ENCODE measurements at regions not wholly inside any gene's neighbourhood (a gene's known extent, or its start where the extent isn't known, plus 50 kb on each side); places are given as distances from the start of the nearest gene placed in this dataset.

DNA sequence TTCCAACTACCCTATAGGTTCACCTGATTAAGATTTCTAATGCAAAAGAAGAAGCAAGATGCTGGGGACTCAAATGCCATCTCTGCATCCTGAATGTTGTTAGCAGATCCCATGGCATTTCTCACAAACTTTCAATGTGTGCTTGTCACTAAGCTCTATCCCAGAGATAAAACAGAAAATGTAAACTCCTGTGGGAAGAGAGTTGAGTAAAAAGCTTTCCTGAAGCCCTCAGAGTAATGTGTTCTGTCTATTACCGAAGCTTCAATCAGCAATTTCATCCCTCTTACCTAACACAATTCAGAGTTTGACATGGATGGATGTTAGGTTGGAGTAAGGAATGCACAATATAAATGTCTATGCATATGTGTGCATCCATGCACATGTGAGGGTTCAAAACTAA, 829.9 kb upstream of the PRMT6 start:
- no peak for DNase-seq
- Histone ChIP-seq H3K27ac (no peak overlapping the region), H3K9me3 (no peaks in the 10 kb centered on the region), H3K4me1 (no peaks in the 10 kb centered on the region), H3K27me3 (no peaks in the 10 kb centered on the region), H3K4me3 (no peak overlapping the region), H3K36me3 (ENCODE audit: low read depth, missing control alignments) (no peaks in the 10 kb centered on the region)
- 82 to 89% methylated on average over 1 of the region's 1 CpG for WGBS, 2 donors
- intact Hi-C loops (cut with DNase I; ENCODE audit: low total_unique reads): no loop called here
- no peak for TF ChIP-seq POLR2A (IDR thresholded peaks at IDR 0.05)
- TF ChIP-seq, protein P1, sequence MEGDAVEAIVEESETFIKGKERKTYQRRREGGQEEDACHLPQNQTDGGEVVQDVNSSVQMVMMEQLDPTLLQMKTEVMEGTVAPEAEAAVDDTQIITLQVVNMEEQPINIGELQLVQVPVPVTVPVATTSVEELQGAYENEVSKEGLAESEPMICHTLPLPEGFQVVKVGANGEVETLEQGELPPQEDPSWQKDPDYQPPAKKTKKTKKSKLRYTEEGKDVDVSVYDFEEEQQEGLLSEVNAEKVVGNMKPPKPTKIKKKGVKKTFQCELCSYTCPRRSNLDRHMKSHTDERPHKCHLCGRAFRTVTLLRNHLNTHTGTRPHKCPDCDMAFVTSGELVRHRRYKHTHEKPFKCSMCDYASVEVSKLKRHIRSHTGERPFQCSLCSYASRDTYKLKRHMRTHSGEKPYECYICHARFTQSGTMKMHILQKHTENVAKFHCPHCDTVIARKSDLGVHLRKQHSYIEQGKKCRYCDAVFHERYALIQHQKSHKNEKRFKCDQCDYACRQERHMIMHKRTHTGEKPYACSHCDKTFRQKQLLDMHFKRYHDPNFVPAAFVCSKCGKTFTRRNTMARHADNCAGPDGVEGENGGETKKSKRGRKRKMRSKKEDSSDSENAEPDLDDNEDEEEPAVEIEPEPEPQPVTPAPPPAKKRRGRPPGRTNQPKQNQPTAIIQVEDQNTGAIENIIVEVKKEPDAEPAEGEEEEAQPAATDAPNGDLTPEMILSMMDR (IDR thresholded peaks at IDR 0.05): no peak

DNA sequence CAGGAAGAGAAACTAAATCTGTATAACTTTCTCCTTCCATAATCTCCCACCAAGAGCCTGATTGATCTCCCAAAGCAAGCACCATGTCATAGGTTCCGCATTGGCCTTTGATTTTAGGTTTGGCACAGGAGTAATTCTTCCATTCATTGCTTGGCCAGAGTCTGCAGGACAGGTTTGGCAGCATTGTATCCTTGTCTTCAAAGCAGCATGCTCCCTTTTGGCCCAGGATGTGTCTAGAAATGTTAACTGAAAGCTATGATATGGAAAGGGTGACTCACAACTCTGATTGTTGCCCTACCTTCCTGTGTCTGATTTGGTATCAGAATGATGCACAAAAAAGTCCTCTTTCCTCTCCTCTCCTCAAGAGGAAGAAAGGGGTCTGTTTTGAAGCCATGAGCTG, 824.3 kb upstream of the PRMT6 start:
- 91 to 93% methylated on average over 1 of the region's 1 CpG for WGBS, 2 donors
- Histone ChIP-seq H3K4me1 (no peaks in the 10 kb centered on the region), H3K27ac (no peak overlapping the region), H3K4me3 (no peak overlapping the region), H3K27me3 (no peaks in the 10 kb centered on the region), H3K36me3 (ENCODE audit: low read depth, missing control alignments) (no peaks in the 10 kb centered on the region), H3K9me3 (no peaks in the 10 kb centered on the region)
- intact Hi-C loops (cut with DNase I; ENCODE audit: low total_unique reads): no loop called here
- no peak for TF ChIP-seq POLR2A (IDR thresholded peaks at IDR 0.05)
- TF ChIP-seq, protein P1 (IDR thresholded peaks at IDR 0.05): no peak
- no peak for DNase-seq

DNA sequence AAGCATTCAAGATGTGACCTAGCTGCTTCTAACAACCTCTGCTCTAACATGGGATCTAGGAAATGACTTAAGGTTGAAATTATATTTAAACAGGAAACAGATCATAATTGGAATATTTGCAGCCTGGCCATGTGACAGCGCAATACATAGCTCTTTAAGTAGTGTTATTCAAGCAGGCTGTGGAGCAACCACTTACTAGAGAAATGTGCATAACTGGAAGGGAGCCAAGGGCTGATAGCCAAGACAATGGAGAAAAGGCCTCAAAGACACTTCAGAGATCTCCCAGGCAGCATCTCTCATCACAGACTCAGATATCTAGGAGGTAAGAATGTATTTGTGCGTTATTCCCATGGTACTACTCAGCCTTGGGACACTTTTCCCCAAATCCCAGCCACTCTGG, 823.0 kb upstream of the PRMT6 start:
- TF ChIP-seq POLR2A (IDR thresholded peaks at IDR 0.05): no peak
- TF ChIP-seq, protein P1 (IDR thresholded peaks at IDR 0.05): no peak
- no peak for DNase-seq
- Histone ChIP-seq H3K9me3 (no peaks in the 10 kb centered on the region), H3K27me3 (no peaks in the 10 kb centered on the region), H3K36me3 (ENCODE audit: low read depth, missing control alignments) (no peaks in the 10 kb centered on the region), H3K27ac (no peak overlapping the region), H3K4me1 (no peaks in the 10 kb centered on the region), H3K4me3 (no peak overlapping the region)
- 86 to 87% methylated on average over 2 of the region's 2 CpGs for WGBS, 2 donors
- intact Hi-C loops (cut with DNase I; ENCODE audit: low total_unique reads): no loop called here

DNA sequence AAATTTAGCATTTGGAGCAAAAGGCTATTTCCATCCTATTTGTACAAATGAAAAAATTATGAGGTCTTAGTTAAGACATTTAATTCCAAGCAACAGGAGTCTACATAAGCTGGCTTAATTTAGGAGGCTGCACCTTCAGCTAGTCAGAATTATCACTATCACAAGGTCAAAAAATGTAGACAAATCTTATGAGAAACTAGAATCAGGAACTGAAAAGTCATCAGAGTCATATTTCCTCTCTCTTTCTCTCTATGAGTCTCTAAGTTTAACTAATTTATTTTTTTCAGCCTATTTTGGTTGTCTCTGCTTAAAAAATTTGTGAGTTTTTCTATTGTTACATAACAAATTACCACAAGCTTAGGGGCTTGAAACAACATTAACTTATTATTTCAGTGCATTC, 807.1 kb upstream of the PRMT6 start:
- no peaks in the 10 kb centered on the region for H3K27me3 ChIP-seq
- H3K4me3 ChIP-seq: no peak overlapping the region
- no peak for TF ChIP-seq POLR2A (IDR thresholded peaks at IDR 0.05)
- TF ChIP-seq, protein P1 (IDR thresholded peaks at IDR 0.05): no peak
- no peak overlapping the region for H3K27ac ChIP-seq
- no peaks in the 10 kb centered on the region for H3K4me1 ChIP-seq
- DNase-seq: no peak
- no peaks in the 10 kb centered on the region for H3K36me3 ChIP-seq (ENCODE audit: low read depth, missing control alignments)
- intact Hi-C loops (cut with DNase I; ENCODE audit: low total_unique reads): no loop called here
- H3K9me3 ChIP-seq: no peaks in the 10 kb centered on the region

DNA sequence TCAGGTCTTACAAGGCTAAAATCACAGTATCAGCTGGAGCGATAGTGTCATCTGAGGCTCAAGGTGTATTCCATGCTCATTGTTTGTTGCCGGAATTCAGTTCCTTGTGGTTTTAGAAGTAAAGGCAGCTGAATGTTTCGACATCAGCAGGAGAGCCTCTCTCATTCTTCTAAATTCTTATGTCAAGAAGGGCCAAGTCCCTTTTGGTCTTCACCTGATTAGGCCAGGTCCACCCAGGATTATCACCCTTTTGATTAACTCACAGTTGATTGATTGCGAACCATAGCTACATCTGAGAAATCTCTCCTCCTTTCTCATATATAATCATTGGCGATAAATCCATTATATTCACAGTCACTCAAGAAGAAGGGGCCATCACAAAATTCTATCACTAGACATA, 806.7 kb upstream of the PRMT6 start:
- 84 to 92% methylated on average over 5 of the region's 5 CpGs for WGBS, 2 donors
- intact Hi-C loops (cut with DNase I; ENCODE audit: low total_unique reads): no loop called here
- H3K9me3 ChIP-seq: no peaks in the 10 kb centered on the region
- H3K36me3 ChIP-seq (ENCODE audit: low read depth, missing control alignments): no peaks in the 10 kb centered on the region
- TF ChIP-seq, protein P1 (IDR thresholded peaks at IDR 0.05): no peak
- TF ChIP-seq POLR2A (IDR thresholded peaks at IDR 0.05): no peak
- DNase-seq: no peak
- no peaks in the 10 kb centered on the region for H3K27me3 ChIP-seq
- no peak overlapping the region for H3K4me3 ChIP-seq
- no peaks in the 10 kb centered on the region for H3K4me1 ChIP-seq
- no peak overlapping the region for H3K27ac ChIP-seq

All from testis (tissue), 2 donors.